Inflammatory macrophage (primary cell): ENCODE measurements at regions not wholly inside any gene's neighbourhood (a gene's known extent, or its start where the extent isn't known, plus 50 kb on each side); places are given as distances from the start of the nearest gene placed in this dataset.

ENCODE experiments used
- DNase-seq, 2 donors: peaks; one replicate each; pipeline ENCODE4 v3.0.0-alpha.2; 2020 to 2022

DNA sequence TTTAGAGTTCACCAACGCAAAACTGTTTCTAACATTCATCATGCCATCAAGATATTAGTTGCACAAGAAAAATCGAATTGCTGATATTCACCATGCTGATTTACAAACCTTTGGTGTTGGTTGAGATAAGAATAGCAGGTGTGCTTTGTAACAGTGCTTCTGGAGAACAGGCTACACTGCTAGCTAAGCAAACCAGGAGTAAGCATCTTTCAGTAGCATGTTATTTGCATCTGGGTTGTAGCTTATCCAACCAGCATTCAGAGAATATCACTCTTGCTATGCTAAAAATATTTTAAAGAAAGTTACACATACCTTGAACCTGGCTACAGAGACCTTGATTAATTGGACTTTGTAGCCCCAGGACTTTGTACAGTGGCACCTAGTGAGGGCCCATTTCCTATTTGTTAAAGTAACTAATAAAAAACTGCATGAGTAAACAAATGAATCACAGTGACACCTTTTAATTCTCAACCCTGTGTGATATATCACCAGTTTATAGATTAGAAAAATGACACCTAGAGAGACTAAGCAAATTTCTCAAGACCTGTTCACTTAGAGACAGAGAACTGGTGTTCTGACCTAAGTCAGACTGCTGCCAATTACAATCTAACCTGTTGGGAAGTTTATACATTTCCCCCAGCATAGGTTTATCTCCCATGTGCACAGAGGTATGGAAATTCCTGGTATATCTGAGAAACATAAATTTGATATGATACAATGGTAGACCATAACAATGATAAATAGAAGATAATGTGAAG is 435.5 kb upstream of the TGFBR2 start:
- DNase-seq, result no peak

GRCh38 chr3:30174357-30174756 is 432.0 kb upstream of the TGFBR2 start:
- DNase-seq, result no peak

GRCh38 chr3:30180310-30181177 is 425.9 kb upstream of the TGFBR2 start:
- DNase-seq, result peak; percentile 88 to 96

DNA sequence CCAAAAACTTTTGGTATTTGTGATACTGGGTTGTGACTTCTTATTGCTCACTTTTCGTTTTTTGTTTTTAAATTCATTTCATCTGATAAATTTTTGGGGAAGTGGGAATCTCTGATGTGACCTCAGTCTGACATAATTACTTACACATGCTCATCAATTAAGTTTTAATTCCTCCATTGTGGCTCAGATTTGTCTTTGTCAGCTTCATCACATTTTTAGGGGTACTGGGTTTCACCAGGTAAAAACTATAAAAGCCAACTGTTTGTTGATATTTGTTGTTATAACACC is 425.3 kb upstream of the TGFBR2 start:
- DNase-seq, result no peak

DNA sequence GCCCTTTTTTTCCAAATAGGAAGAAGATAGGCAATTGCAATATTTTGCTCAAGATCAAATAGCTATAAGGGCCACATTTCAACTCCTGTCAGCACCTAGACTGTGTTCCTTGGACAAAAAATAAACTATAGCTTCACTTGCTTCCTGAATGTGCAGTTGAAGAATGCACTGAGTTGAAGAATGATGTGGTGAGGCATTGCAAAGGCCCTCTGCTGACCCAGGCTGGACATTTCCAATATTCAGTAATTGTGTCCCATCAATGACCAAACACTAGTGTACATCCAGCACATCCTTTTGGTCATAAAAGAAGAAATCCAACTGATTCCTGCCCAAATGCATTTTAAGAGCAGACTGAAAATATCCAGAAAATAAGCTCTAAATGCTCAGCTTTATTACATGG is 424.8 kb upstream of the TGFBR2 start:
- no peak for DNase-seq

- DNase-seq, result no peak
Observed at GRCh38 chr3:30183421-30183820, 423.0 kb upstream of the TGFBR2 start.

GRCh38 chr3:30184091-30184810 is 422.1 kb upstream of the TGFBR2 start:
- DNase-seq, result peak; percentile 76 to 82

DNA sequence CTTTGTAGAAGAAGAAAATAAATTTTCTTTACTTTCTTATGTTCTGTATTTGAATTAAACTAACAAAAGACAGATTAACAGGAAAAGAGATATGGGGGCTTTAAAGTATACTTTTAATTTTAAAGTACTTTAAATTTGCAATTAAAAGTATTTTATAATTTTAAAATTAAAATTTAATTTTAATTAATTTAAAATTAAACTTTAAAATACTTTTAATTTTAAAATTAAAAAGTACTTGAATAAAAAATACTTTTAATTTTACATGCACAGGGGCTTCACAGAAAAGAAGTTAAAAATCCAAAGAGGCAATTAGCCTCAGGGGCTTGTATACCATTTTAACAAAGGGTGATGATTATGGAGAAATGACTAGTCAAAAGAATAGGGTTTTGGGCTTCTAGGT is 420.5 kb upstream of the TGFBR2 start:
- no peak for DNase-seq

DNA sequence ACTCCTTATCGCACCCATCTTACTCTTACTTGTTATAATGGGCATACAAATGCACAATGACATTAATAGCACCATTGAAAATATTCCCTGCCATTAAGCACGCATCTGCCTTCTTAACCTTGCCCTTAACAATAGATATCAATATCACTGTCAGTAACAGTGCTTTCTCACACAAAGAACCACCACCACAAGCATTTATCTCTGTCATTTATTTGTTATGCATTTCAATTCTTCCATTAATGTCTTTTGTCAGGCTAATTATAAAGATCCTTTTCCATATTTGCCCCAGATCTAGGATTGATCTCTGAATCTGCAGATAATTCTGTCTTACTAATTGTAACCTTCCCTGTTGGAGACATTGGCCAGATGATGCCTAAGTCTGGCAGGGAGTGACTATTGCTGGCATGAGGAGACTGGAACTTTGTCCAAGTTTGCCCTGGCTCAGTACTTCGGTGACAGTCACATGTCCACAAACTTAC is 419.6 kb upstream of the TGFBR2 start:
- DNase-seq, result no peak

DNA sequence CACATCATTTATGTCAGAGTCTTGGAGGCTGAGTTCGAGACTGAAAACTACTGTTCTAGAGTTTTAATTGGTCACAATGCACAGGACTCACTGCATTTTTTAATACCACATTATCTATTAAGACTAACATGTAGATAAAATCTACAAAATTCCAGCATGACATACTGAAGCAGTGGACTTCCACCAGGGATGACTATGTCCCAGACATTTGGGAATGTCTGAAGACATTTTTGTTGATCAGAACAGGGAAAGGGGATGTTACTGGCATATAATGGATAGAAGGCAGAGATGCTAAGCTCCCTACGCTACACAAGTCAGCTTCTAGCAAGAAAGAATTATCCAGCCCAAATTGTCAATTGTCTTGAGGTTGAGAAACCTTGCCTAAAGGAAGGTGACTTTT is 419.0 kb upstream of the TGFBR2 start:
- DNase-seq, result no peak

DNA sequence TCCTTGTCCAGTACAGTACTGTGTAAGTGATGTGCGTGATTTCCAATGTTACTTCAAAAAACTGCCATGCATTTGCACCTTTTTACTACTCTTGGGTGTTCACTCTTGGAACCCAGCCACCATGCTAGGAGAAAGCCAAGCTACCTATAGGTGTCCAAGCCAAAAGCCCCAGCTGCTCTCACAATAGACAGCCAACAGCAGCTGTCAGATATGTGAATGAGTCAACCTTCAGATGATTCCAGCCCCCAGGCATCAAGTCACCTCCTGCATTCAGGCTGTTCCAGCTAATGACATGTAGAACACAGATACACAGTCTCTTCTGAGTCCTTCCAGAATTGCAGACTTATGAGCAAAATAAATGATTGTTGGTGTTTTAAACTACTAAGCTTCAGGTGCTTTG is 417.7 kb upstream of the TGFBR2 start:
- no peak for DNase-seq

GRCh38 chr3:30189900-30190299 is 416.5 kb upstream of the TGFBR2 start:
- no peak for DNase-seq

DNA sequence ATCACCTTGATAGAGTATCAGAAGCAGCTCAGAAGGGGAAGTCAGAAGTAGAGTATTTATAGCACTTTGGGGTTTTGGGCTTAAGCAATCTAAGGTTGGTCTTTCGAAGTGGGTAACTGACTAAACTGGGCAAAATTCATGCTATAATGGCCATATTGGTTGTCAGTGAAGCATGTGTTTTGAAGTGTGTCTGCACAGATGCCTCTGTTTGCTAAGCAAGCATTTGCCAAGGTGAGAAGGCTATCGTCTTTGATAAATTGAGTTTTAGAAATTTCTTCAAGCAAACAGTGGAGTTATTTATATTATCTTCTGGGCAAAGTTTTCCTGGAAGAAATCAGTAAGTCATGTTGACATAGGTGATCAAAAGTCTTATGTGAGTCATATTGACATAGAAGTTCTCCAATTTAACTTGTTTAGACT is 412.8 kb upstream of the TGFBR2 start:
- no peak for DNase-seq

- DNase-seq, result no peak
Observed at GRCh38 chr3:30195352-30195751, 411.0 kb upstream of the TGFBR2 start.

DNA sequence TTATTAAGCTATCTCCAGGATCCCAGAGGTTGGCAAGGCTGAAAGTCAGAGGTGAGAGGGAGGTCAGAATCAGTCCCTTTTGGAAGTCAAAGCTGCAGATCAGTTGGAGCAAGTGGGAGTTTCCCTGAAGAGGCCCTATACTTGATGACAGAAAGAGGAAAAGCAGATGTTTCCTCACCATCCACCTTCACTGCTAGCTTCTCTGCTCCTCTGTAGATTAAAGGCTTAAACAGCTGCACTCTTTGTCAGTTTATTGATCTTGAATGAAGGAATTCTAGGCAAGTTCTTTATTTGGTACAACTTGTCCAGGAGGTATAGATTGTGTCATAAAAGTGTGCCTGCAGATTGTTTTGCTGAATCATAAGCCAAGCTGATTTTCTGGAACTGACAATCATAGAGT is 408.2 kb upstream of the TGFBR2 start:
- no peak for DNase-seq

GRCh38 chr3:30199096-30199759 is 407.2 kb upstream of the TGFBR2 start:
- peak; percentile 72 to 76 for DNase-seq

GRCh38 chr3:30199855-30200254 is 406.5 kb upstream of the TGFBR2 start:
- DNase-seq, result no peak

DNA sequence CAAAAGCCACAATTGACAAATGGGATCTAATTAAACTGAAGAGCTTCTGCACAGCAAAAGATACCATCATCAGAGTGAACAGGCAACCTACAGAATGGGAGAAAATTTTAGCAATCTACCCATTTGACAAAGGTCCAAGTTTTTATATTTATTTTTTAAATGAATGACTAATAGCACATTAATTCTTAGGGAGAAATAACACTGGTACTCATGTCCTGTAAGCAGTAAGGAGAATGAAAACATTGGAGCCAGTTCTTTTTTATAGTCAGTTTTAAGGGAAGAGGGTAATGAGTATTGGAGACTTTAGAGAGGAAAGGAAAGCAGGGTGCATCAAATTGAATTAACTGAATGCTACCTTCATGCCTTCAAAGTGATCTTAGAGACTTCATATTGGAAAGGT is 404.7 kb upstream of the TGFBR2 start:
- DNase-seq, result no peak

GRCh38 chr3:30203301-30203700 is 403.1 kb upstream of the TGFBR2 start:
- no peak for DNase-seq

GRCh38 chr3:30204126-30204525 is 402.3 kb upstream of the TGFBR2 start:
- DNase-seq, result peak in 1 of 2 donors; percentile 27

DNA sequence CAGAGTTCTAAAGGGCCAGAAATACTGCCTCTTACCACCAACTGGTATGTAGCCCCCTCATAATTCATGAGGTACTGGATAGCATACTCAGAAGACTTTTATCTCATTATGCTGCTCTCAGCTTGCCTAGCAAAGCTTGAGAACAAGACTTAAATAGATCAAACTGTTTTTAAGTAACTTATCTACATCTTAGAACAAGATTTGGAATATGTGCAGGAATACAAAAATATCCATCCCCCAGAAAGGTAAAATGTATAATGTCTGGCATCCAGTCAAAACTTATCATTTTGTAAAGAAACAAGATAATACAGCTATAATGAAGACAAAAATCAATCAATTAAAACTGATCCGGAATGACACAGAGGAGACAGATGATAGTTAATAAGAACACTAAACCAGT is 400.4 kb upstream of the TGFBR2 start:
- DNase-seq, result no peak

- peak; percentile 56 to 60 for DNase-seq
Observed at GRCh38 chr3:30221619-30222018, 384.8 kb upstream of the TGFBR2 start.

- peak; percentile 57 to 61 for DNase-seq
Observed at GRCh38 chr3:30222441-30222840, 384.0 kb upstream of the TGFBR2 start.
